GM12878 (cell line): ENCODE measurements at regions not wholly inside any gene's neighbourhood (a gene's known extent, or its start where the extent isn't known, plus 50 kb on each side); places are given as distances from the start of the nearest gene placed in this dataset.

Source experiments
- ATAC-seq: fragments of 200-7000 bp; cut with Tn5 transposase; 3 replicates; pipeline ENCODE4 v1.9.1; 2020; ENCODE audit warnings: mild to moderate bottlenecking, moderate library complexity
- BruUV-seq: library from RNA; stranded (reverse); fragments of 400-500 nt; replicated peaks from 2 replicates; lab custom pipeline; 2021; lab: Mats Ljungman, UMichigan
- CTCF ChIA-PET: fragments of 300-600 bp; sonication (Branson Sonifier 250); formaldehyde crosslinking; extraction: SDS; loops from one replicate; lab custom pipeline; 2021; ENCODE audit warnings: inconsistent platforms; lab: Yijun Ruan, JAX
- POLR2A ChIA-PET: fragments of 350-600 bp; formaldehyde crosslinking; extraction: SDS; loops from one replicate; lab custom pipeline; 2021; ENCODE audit warnings: inconsistent platforms; lab: Charles Lee
- RAD21 ChIA-PET: fragments of 300-600 bp; sonication (Branson Sonifier 250); formaldehyde crosslinking; loops from one replicate; lab custom pipeline; 2023; ENCODE audit warnings: antibody characterized with exemption; ENCODE audit not compliant: unreplicated experiment; lab: Charles Lee
- SMC1A ChIA-PET: fragments of 300-600 bp; sonication (Branson Sonifier 250); formaldehyde crosslinking; loops from one replicate; lab custom pipeline; 2023; ENCODE audit not compliant: unreplicated experiment, uncharacterized antibody; lab: Charles Lee
- DNase-seq: peaks from one replicate; pipeline ENCODE4 v3.0.0-alpha.2; 2011; ENCODE audit warnings: low read depth, low spot score
- FAIRE-seq: peaks from 3 replicates; lab custom pipeline; 2011; peaks lifted over from hg19 to GRCh38; lab: Jason Lieb, UNC
- H2AFZ ChIP-seq: 2 replicates; pipeline ENCODE4 v1.6.0; 2011; ENCODE audit warnings: low read depth, low read length, control low read depth; ENCODE audit not compliant: control insufficient read depth
- H3K27ac ChIP-seq: 2 replicates; pipeline ENCODE4 v1.5.1; 2011; ENCODE audit warnings: control low read depth; ENCODE audit not compliant: control insufficient read depth, insufficient read depth
- H3K27me3 ChIP-seq, 2 experiments: replicated peaks in 1 of 2; 2 replicates each; pipeline versions ENCODE4 v1.6.0 to v1.6.1; 2011; ENCODE audit warnings: low read length in 1 of 2; ENCODE audit not compliant: control insufficient read depth in 2 of 2, insufficient read depth in 2 of 2
- H3K36me3 ChIP-seq, 2 experiments: 2 replicates each; pipeline ENCODE4 v1.5.1; 2011; ENCODE audit warnings: low read length in 1 of 2; ENCODE audit not compliant: control insufficient read depth in 2 of 2, insufficient read depth in 2 of 2
- H3K4me1 ChIP-seq: 2 replicates; pipeline ENCODE4 v1.6.1; 2011; ENCODE audit warnings: mild to moderate bottlenecking, low read length, moderate library complexity, mixed read lengths; ENCODE audit not compliant: control insufficient read depth, insufficient read depth
- H3K4me2 ChIP-seq: 2 replicates; pipeline ENCODE4 v1.6.0; 2011; ENCODE audit warnings: control low read depth; ENCODE audit not compliant: control insufficient read depth, insufficient read depth
- H3K4me3 ChIP-seq: fragments of 200-600 bp; sonication (generic); 2 replicates; pipeline ENCODE4 v1.5.1; 2016
- H3K79me2 ChIP-seq: 2 replicates; pipeline ENCODE4 v1.6.0; 2011; ENCODE audit warnings: low read length; ENCODE audit not compliant: control insufficient read depth, insufficient read depth
- H3K9ac ChIP-seq: 2 replicates; pipeline ENCODE4 v1.8.0; 2011; ENCODE audit warnings: low read length, control low read depth, mixed read lengths; ENCODE audit not compliant: control insufficient read depth, insufficient read depth
- H3K9me3 ChIP-seq: replicated peaks from 3 replicates; pipeline ENCODE4 v1.5.1; 2011; ENCODE audit warnings: mild to moderate bottlenecking, low read length; ENCODE audit not compliant: control insufficient read depth, insufficient read depth
- H4K20me1 ChIP-seq: 2 replicates; pipeline ENCODE4 v1.6.0; 2011; ENCODE audit not compliant: control insufficient read depth, insufficient read depth
- BMI1 ChIP-seq: fragments of 450-650 bp; IDR thresholded peaks from 2 replicates; pipeline ENCODE4 v1.6.1; 2016; ENCODE audit warnings: mild to moderate bottlenecking, moderate library complexity, borderline replicate concordance
- EGR1 ChIP-seq, 2 experiments: IDR thresholded peaks; 1 replicate in 1 of 2; 2 replicates in 1 of 2; pipeline ENCODE4 v1.6.1; 2011 to 2012; ENCODE audit warnings: low read depth in 2 of 2, low read length in 2 of 2, borderline replicate concordance in 1 of 2, mild to moderate bottlenecking in 1 of 2, moderate library complexity in 1 of 2
- HDGF ChIP-seq: fragments of 450-650 bp; IDR thresholded peaks from 2 replicates; pipeline ENCODE4 v1.6.1; 2016; ENCODE audit warnings: antibody characterized with exemption
- IRF4 ChIP-seq: IDR thresholded peaks from 2 replicates; pipeline ENCODE4 v1.6.1; 2011; ENCODE audit warnings: low read depth, low read length
- KDM1A ChIP-seq: fragments of 200-600 bp; sonication (generic); IDR thresholded peaks from 2 replicates; pipeline ENCODE4 v1.6.1; 2016; ENCODE audit warnings: borderline replicate concordance
- MEF2A ChIP-seq: IDR thresholded peaks from 2 replicates; pipeline ENCODE4 v1.6.1; 2011; ENCODE audit warnings: low read depth, mild to moderate bottlenecking, low read length, moderate library complexity; ENCODE audit not compliant: insufficient read depth
- RUNX3 ChIP-seq: IDR thresholded peaks from 2 replicates; pipeline ENCODE4 v1.6.1; 2012; ENCODE audit warnings: low read length, inconsistent platforms
- SMAD1 ChIP-seq: fragments of 450-650 bp; IDR thresholded peaks from 2 replicates; pipeline ENCODE4 v1.6.1; 2018; ENCODE audit warnings: mild to moderate bottlenecking, low read depth; ENCODE audit not compliant: partially characterized antibody
- SPI1 ChIP-seq: IDR thresholded peaks from 2 replicates; pipeline ENCODE4 v1.6.1; 2011; ENCODE audit warnings: low read depth, mild to moderate bottlenecking, low read length, moderate library complexity, borderline replicate concordance; ENCODE audit not compliant: insufficient read depth
- TBL1XR1 ChIP-seq: IDR thresholded peaks from 2 replicates; pipeline ENCODE4 v1.6.1; 2012; ENCODE audit warnings: low read depth, low read length, improper control_type of control experiment
- ZNF384 ChIP-seq: IDR thresholded peaks from 2 replicates; pipeline ENCODE4 v1.6.1; 2012; ENCODE audit warnings: low read depth, mild to moderate bottlenecking, low read length, improper control_type of control experiment, borderline replicate concordance
- WGBS: methylation state at CpG from one replicate; pipeline ENCODE4 v1.1.6; 2016; ENCODE audit warnings: low lambda C conversion rate; ENCODE audit not compliant: insufficient replicate concordance, insufficient coverage; ENCODE audit errors: missing lambda C conversion rate; 5-methylcytosine and 5-hydroxymethylcytosine counted together
- in situ Hi-C: fragments of 300-500 bp; cut with MboI; formaldehyde crosslinking; loops from 9 replicates; pipeline ENCODE4 v1.14.3; 2018; ENCODE audit warnings: mixed read lengths
- intact Hi-C: fragments of 100-400 bp; cut with micrococcal nuclease; formaldehyde crosslinking; loops from one replicate; pipeline ENCODE4 v1.14.2; 2022; ENCODE audit not compliant: unreplicated experiment
- TF ChIP-seq, protein P1 (sequence below): fragments of 450-650 bp; IDR thresholded peaks from 2 replicates; pipeline ENCODE4 v1.6.1; 2014; ENCODE audit warnings: mild to moderate bottlenecking
- TF ChIP-seq, protein P2 (sequence below), 3 experiments: IDR thresholded peaks in 2 of 3; conservative IDR thresholded peaks in 1 of 3; 2 replicates each; pipeline ENCODE4 v1.5.1; 2011; ENCODE audit warnings: low read depth in 3 of 3, low read length in 3 of 3, mild to moderate bottlenecking in 3 of 3, control low read depth in 2 of 3, moderate library complexity in 2 of 3, inconsistent platforms in 1 of 3, mixed read lengths in 1 of 3; ENCODE audit not compliant: control insufficient read depth in 2 of 3, insufficient read depth in 1 of 3; ENCODE audit errors: extremely low read depth in 1 of 3
- TF ChIP-seq, protein P3 (sequence below): IDR thresholded peaks from 2 replicates; pipeline ENCODE4 v1.6.1; 2011; ENCODE audit warnings: low read depth, low read length, improper control_type of control experiment, borderline replicate concordance
- TF ChIP-seq, protein P4 (sequence below): fragments of 450-650 bp; IDR thresholded peaks from 2 replicates; pipeline ENCODE4 v1.6.1; 2017; ENCODE audit warnings: mild to moderate bottlenecking, moderate library complexity
- TF ChIP-seq, protein P5 (sequence below): IDR thresholded peaks from 2 replicates; pipeline ENCODE4 v1.6.1; 2012; ENCODE audit warnings: low read depth, low read length, improper control_type of control experiment

DNA sequence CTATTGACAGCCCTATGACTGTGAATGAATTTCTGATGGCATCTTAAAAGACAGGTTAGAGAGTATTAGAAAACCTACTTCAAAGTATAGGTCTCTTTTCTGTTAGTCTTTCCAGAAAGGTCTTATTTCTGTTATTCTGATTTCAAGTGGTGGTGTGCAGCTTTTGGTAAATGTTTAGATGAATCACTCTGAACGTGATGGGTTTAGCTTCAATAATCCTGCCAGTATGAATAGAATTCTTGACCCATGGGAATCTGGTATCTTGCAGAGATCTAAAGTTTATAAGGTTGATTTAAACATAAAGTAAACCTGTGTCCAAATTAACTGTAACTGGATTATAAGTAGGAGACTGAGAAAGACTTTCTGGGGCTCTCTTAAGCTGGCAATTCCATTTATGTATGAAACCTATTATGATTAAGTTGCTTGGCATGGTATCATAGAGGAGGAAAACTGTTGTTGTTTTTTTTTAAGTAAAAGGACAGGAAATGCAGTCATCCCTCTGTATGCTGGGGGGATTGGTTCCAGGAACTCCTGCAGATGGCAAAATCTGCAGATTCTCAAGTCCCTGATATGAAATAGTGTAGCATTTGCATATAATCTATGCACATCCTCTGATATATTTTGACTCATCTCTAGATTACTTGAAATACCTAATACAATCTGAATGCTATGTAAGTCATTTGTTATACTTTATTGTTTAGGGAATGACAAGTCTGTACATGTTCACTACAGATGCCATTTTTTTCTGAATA lies 77.0 kb upstream of the ADAMTS19 start:
- no peaks in the 10 kb centered on the region for H4K20me1 ChIP-seq
- no peak overlapping the region for H2AFZ ChIP-seq
- no peaks in the 10 kb centered on the region for H3K9me3 ChIP-seq
- ChIA-PET SMC1A (no interaction called here), POLR2A (no interaction called here), CTCF (interaction anchor here (1.2 kb wide), 1 partner anchor 323 kb away, joined by 4 read pairs; no protein-coding TSS in a partner anchor), RAD21 (no interaction called here)
- WGBS = 0% methylated on average over 1 of the region's 1 CpG
- no peak overlapping the region for H3K4me3 ChIP-seq
- in situ Hi-C loops (no loop called here), intact Hi-C loops (no loop called here)
- no peaks in the 10 kb centered on the region for H3K36me3 ChIP-seq
- no peak for ATAC-seq
- no peak overlapping the region for H3K27ac ChIP-seq
- no peak overlapping the region for H3K9ac ChIP-seq
- no peak overlapping the region for H3K4me2 ChIP-seq
- FAIRE-seq = no peak
- H3K27me3 ChIP-seq = no peaks in the 10 kb centered on the region
- no TSS peak for BruUV-seq
- no peaks in the 10 kb centered on the region for H3K79me2 ChIP-seq
- no peaks in the 10 kb centered on the region for H3K4me1 ChIP-seq
- DNase-seq = no peak
- TF ChIP-seq ZNF384 (no peak), TBL1XR1 (no peak), RUNX3 (no peak), IRF4 (no peak), EGR1 (IDR thresholded peaks at IDR 0.05; ENCODE audit: borderline replicate concordance in 1 of 2, low read depth in 2 of 2, low read length in 2 of 2) (no peak), SPI1 (no peak), BMI1 (no peak), HDGF (no peak), KDM1A (no peak), SMAD1 (no peak), MEF2A (no peak)
- TF ChIP-seq, protein P1, sequence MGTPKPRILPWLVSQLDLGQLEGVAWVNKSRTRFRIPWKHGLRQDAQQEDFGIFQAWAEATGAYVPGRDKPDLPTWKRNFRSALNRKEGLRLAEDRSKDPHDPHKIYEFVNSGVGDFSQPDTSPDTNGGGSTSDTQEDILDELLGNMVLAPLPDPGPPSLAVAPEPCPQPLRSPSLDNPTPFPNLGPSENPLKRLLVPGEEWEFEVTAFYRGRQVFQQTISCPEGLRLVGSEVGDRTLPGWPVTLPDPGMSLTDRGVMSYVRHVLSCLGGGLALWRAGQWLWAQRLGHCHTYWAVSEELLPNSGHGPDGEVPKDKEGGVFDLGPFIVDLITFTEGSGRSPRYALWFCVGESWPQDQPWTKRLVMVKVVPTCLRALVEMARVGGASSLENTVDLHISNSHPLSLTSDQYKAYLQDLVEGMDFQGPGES = no peak
- TF ChIP-seq, protein P2, sequence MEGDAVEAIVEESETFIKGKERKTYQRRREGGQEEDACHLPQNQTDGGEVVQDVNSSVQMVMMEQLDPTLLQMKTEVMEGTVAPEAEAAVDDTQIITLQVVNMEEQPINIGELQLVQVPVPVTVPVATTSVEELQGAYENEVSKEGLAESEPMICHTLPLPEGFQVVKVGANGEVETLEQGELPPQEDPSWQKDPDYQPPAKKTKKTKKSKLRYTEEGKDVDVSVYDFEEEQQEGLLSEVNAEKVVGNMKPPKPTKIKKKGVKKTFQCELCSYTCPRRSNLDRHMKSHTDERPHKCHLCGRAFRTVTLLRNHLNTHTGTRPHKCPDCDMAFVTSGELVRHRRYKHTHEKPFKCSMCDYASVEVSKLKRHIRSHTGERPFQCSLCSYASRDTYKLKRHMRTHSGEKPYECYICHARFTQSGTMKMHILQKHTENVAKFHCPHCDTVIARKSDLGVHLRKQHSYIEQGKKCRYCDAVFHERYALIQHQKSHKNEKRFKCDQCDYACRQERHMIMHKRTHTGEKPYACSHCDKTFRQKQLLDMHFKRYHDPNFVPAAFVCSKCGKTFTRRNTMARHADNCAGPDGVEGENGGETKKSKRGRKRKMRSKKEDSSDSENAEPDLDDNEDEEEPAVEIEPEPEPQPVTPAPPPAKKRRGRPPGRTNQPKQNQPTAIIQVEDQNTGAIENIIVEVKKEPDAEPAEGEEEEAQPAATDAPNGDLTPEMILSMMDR (IDR thresholded peaks at IDR 0.05 in 2 of 3, conservative IDR thresholded peaks at IDR 0.05 in 1 of 3; ENCODE audit: control insufficient read depth in 2 of 3, extremely low read depth in 1 of 3, insufficient read depth in 1 of 3, low read depth in 3 of 3, low read length in 3 of 3) = no peak
- TF ChIP-seq, protein P3, sequence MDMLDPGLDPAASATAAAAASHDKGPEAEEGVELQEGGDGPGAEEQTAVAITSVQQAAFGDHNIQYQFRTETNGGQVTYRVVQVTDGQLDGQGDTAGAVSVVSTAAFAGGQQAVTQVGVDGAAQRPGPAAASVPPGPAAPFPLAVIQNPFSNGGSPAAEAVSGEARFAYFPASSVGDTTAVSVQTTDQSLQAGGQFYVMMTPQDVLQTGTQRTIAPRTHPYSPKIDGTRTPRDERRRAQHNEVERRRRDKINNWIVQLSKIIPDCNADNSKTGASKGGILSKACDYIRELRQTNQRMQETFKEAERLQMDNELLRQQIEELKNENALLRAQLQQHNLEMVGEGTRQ = no peak
- TF ChIP-seq, protein P4, sequence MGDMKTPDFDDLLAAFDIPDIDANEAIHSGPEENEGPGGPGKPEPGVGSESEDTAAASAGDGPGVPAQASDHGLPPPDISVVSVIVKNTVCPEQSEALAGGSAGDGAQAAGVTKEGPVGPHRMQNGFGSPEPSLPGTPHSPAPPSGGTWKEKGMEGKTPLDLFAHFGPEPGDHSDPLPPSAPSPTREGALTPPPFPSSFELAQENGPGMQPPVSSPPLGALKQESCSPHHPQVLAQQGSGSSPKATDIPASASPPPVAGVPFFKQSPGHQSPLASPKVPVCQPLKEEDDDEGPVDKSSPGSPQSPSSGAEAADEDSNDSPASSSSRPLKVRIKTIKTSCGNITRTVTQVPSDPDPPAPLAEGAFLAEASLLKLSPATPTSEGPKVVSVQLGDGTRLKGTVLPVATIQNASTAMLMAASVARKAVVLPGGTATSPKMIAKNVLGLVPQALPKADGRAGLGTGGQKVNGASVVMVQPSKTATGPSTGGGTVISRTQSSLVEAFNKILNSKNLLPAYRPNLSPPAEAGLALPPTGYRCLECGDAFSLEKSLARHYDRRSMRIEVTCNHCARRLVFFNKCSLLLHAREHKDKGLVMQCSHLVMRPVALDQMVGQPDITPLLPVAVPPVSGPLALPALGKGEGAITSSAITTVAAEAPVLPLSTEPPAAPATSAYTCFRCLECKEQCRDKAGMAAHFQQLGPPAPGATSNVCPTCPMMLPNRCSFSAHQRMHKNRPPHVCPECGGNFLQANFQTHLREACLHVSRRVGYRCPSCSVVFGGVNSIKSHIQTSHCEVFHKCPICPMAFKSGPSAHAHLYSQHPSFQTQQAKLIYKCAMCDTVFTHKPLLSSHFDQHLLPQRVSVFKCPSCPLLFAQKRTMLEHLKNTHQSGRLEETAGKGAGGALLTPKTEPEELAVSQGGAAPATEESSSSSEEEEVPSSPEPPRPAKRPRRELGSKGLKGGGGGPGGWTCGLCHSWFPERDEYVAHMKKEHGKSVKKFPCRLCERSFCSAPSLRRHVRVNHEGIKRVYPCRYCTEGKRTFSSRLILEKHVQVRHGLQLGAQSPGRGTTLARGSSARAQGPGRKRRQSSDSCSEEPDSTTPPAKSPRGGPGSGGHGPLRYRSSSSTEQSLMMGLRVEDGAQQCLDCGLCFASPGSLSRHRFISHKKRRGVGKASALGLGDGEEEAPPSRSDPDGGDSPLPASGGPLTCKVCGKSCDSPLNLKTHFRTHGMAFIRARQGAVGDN = no peak
- TF ChIP-seq, protein P5, sequence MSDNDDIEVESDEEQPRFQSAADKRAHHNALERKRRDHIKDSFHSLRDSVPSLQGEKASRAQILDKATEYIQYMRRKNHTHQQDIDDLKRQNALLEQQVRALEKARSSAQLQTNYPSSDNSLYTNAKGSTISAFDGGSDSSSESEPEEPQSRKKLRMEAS = no peak
